ENCODE measurements at regions not wholly inside any gene's neighbourhood (a gene's known extent, or its start where the extent isn't known, plus 50 kb on each side); places are given as distances from the start of the nearest gene placed in this dataset.

DNA sequence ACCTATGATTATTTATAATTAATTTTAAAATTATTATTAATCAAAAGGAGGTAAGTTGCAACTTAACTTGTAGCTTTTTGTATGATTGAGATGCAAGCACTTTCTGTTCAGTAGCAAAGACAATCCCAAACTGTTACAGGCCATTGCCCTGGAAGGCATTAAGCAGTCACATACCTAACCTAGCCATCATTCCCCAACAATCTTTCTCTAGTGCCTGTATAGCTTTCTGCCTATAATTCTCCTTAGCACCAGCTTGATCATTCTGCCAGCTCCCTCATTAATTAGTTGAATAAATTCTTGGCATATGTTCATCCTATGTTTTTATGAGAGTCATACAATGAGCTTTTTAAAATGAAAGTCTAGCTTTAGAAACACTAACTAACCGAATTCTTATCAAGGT lies 178.9 kb upstream of the TMEM106B start:
- TF ChIP-seq, protein P1, sequence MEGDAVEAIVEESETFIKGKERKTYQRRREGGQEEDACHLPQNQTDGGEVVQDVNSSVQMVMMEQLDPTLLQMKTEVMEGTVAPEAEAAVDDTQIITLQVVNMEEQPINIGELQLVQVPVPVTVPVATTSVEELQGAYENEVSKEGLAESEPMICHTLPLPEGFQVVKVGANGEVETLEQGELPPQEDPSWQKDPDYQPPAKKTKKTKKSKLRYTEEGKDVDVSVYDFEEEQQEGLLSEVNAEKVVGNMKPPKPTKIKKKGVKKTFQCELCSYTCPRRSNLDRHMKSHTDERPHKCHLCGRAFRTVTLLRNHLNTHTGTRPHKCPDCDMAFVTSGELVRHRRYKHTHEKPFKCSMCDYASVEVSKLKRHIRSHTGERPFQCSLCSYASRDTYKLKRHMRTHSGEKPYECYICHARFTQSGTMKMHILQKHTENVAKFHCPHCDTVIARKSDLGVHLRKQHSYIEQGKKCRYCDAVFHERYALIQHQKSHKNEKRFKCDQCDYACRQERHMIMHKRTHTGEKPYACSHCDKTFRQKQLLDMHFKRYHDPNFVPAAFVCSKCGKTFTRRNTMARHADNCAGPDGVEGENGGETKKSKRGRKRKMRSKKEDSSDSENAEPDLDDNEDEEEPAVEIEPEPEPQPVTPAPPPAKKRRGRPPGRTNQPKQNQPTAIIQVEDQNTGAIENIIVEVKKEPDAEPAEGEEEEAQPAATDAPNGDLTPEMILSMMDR (CRISPR knock-in tag; IDR thresholded peaks at IDR 0.05): no peak
- TF ChIP-seq HOXA3 (CRISPR knock-in tag; IDR thresholded peaks at IDR 0.05) (no peak), EP300 (IDR thresholded peaks at IDR 0.05; ENCODE audit: low read depth in 2 of 2, low read length in 2 of 2) (no peak), EP300 (CRISPR knock-in tag; IDR thresholded peaks at IDR 0.05; ENCODE audit: borderline replicate concordance) (no peak), EZH2 (conservative IDR thresholded peaks at IDR 0.05; ENCODE audit: low read depth, low read length) (no peak), REPIN1 (CRISPR knock-in tag; IDR thresholded peaks at IDR 0.05; ENCODE audit: borderline replicate concordance, low read depth) (no peak), HMGA1 (CRISPR knock-in tag; conservative IDR thresholded peaks at IDR 0.05) (no peak), ZNF180 (CRISPR knock-in tag; IDR thresholded peaks at IDR 0.05; ENCODE audit: borderline replicate concordance, low read depth) (no peak), STAG1 (CRISPR knock-in tag; IDR thresholded peaks at IDR 0.05) (no peak)
- TF ChIP-seq, protein P2, sequence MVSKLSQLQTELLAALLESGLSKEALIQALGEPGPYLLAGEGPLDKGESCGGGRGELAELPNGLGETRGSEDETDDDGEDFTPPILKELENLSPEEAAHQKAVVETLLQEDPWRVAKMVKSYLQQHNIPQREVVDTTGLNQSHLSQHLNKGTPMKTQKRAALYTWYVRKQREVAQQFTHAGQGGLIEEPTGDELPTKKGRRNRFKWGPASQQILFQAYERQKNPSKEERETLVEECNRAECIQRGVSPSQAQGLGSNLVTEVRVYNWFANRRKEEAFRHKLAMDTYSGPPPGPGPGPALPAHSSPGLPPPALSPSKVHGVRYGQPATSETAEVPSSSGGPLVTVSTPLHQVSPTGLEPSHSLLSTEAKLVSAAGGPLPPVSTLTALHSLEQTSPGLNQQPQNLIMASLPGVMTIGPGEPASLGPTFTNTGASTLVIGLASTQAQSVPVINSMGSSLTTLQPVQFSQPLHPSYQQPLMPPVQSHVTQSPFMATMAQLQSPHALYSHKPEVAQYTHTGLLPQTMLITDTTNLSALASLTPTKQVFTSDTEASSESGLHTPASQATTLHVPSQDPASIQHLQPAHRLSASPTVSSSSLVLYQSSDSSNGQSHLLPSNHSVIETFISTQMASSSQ (IDR thresholded peaks at IDR 0.05; ENCODE audit: low read depth): no peak
- TF ChIP-seq, protein P2 (CRISPR knock-in tag; IDR thresholded peaks at IDR 0.05; ENCODE audit: borderline replicate concordance): no peak

Data from HepG2 (cell line).